Thyroid gland (tissue), 4 donors: ENCODE measurements at regions not wholly inside any gene's neighbourhood (a gene's known extent, or its start where the extent isn't known, plus 50 kb on each side); places are given as distances from the start of the nearest gene placed in this dataset.

ENCODE experiments used
- POLR2A ChIP-seq, 2 donors: fragments of 450-650 bp; IDR thresholded peaks; one replicate each; pipeline ENCODE4 v1.6.1; 2017; ENCODE audit warnings: antibody characterized with exemption in 2 of 2, mild to moderate bottlenecking in 2 of 2, moderate library complexity in 1 of 2
- TF ChIP-seq, protein P1 (sequence below), 6 experiments: fragments of 200-600 bp in 3 of 6; fragments of 450-650 bp in 3 of 6; sonication (generic) in 3 of 6; IDR thresholded peaks; one replicate each; pipeline ENCODE4 v1.5.1; 2016 to 2019; ENCODE audit warnings: antibody characterized with exemption in 6 of 6, mild to moderate bottlenecking in 2 of 6, inconsistent platforms in 1 of 6, moderate library complexity in 1 of 6

DNA sequence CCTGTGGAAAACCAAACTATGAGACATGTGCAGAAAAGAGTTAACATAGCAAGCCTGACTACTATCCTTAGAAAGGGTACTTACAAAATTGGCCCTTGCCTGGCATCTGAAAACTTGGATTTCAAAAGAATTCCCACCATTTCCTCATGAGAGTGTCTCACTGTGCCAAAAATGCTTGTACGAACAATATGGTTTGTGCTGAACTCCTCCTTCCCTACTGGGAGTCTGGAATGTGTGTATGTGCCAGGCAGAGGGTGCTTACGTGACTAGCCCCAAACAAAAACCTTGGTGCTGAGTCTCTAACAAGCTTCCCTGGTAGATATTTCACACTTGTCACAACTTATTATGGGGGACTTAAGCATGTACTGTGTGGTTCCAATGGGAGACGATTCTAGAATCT lies 81.7 kb upstream of the GIMD1 start:
- TF ChIP-seq, protein P1, sequence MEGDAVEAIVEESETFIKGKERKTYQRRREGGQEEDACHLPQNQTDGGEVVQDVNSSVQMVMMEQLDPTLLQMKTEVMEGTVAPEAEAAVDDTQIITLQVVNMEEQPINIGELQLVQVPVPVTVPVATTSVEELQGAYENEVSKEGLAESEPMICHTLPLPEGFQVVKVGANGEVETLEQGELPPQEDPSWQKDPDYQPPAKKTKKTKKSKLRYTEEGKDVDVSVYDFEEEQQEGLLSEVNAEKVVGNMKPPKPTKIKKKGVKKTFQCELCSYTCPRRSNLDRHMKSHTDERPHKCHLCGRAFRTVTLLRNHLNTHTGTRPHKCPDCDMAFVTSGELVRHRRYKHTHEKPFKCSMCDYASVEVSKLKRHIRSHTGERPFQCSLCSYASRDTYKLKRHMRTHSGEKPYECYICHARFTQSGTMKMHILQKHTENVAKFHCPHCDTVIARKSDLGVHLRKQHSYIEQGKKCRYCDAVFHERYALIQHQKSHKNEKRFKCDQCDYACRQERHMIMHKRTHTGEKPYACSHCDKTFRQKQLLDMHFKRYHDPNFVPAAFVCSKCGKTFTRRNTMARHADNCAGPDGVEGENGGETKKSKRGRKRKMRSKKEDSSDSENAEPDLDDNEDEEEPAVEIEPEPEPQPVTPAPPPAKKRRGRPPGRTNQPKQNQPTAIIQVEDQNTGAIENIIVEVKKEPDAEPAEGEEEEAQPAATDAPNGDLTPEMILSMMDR (IDR thresholded peaks at IDR 0.05) = no peak
- no peak for TF ChIP-seq POLR2A (IDR thresholded peaks at IDR 0.05)
